Stomach smooth muscle (tissue), 2 donors: ENCODE measurements at regions not wholly inside any gene's neighbourhood (a gene's known extent, or its start where the extent isn't known, plus 50 kb on each side); places are given as distances from the start of the nearest gene placed in this dataset.

Experiments used
- H3K27ac ChIP-seq: one replicate; pipeline ENCODE4 v1.7.0; 2013; ENCODE audit warnings: mild to moderate bottlenecking, low read length, inconsistent platforms
- H3K27me3 ChIP-seq, 2 donors: one replicate each; pipeline ENCODE4 v1.7.0; 2013; ENCODE audit warnings: low read length in 2 of 2; ENCODE audit not compliant: insufficient read depth in 2 of 2, control insufficient read depth in 1 of 2
- H3K36me3 ChIP-seq, 2 donors: one replicate each; pipeline ENCODE4 v1.7.0; 2013; ENCODE audit warnings: low read length in 2 of 2; ENCODE audit not compliant: control insufficient read depth in 2 of 2, insufficient read depth in 2 of 2
- H3K4me1 ChIP-seq: one replicate; pipeline ENCODE4 v1.7.0; 2013; ENCODE audit warnings: low read length; ENCODE audit not compliant: control insufficient read depth, insufficient read depth
- H3K4me3 ChIP-seq, 2 donors: one replicate each; pipeline ENCODE4 v1.7.0; 2013; ENCODE audit warnings: low read length in 2 of 2
- H3K9ac ChIP-seq, 2 donors: one replicate each; pipeline ENCODE4 v1.7.0; 2013; ENCODE audit warnings: low read length in 2 of 2, mild to moderate bottlenecking in 1 of 2
- H3K9me3 ChIP-seq, 2 donors: one replicate each; pipeline ENCODE4 v1.7.0; 2013; ENCODE audit warnings: low read length in 2 of 2; ENCODE audit not compliant: control insufficient read depth in 2 of 2
- donor health status: healthy.
- donor health status: Pancreatic carcinoma.

DNA sequence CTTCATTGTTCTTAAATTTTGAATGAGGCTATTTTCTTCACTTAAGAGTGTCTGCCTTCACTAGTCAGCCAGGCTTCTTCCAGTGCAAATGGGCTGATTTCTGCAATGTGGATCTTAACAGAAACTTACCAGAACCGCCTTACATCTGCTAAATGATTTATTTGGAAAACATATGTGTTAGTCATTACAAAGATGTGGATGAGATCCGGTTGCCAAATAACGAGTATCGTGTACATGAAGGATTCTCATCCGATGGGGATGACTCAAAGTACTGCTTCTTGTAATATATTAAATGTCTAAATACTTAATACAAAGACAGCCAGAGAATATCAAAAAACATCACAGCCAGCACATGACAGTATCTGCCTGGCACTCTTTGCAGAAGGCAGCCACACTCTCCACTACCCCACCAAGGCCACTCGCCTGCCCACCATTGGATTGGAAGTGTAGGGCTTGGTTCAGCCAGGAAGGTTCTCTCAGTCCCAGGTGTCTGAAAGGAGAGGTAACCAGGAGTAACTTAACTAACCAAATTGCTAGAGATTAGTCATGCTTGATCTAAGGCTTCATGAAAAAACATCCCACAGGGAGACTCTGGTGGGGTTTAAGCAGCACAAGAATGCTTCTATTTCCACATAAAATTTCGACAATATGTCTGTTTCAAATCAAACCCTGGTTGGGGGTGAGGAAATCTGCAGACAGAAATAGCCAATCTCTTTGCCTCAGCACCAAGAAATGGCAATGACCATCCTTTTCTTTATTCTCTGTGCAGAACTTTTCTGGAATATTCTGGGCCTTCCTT is 174.8 kb downstream of the GADD45G start:
- H3K9me3 ChIP-seq = no peaks in the 10 kb centered on the region
- H3K4me1 ChIP-seq = peaks cover 10% of the 10 kb centered on the region
- no peak overlapping the region for H3K9ac ChIP-seq
- H3K27me3 ChIP-seq = no peaks in the 10 kb centered on the region
- H3K4me3 ChIP-seq = no peak overlapping the region
- no peaks in the 10 kb centered on the region for H3K36me3 ChIP-seq
- H3K27ac ChIP-seq = no peak overlapping the region

DNA sequence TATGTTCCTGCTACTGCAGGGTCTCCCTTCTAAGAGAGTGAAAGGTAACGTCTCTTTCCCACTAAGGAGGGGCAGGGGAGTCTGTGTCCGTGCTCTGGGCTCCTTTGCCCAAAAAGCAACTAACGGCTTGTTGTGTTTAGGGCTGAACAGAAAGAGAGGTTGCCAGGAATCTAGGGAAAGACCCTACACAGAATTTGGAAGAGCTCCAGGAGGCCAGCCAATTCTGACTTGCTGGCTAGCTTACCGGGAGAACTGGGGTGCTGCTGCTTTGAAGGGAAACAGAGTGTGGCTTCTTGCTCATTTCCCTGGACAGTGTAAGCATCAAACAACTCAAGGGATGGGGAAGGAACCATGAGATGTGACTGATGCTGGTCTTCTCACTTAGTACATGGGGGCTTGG is 176.1 kb downstream of the GADD45G start:
- peaks cover 10% of the 10 kb centered on the region for H3K4me1 ChIP-seq
- no peak overlapping the region for H3K9ac ChIP-seq
- no peaks in the 10 kb centered on the region for H3K27me3 ChIP-seq
- H3K9me3 ChIP-seq = no peaks in the 10 kb centered on the region
- no peak overlapping the region for H3K4me3 ChIP-seq
- H3K27ac ChIP-seq = no peak overlapping the region
- H3K36me3 ChIP-seq = no peaks in the 10 kb centered on the region

DNA sequence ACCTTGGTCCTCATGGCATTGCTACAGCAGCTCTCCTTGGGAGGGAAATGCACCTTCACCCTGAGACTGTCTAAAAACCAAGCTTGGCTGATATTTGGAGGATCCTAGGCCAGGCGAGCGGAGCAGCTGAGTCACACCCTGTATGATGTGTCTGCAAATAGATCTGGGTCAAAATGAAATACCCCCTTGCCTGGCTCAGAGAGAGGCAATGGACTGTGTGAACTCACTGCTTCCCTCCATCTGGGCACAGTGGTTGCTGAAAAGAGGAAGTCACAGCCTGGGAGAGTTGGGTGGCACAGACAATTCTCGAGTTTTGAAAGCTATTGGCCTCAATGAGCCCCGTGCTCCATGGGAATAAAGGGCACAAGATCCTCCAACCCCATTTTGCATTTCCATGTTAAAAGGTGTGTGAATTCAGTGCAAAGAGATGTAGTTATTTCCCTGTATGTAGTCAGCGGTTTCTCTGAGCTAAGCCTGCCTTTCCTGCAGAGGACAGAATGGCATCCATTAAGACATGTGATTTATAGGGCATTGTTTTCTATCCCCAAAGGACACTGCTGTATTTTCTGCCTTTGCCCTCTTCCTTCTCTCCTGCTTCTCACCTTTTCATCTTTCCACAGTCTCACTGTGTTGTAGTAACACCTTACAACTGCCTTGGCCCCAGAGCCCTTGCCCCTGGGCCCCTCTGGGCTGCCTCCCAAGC is 177.2 kb downstream of the GADD45G start:
- H3K27ac ChIP-seq = no peak overlapping the region
- H3K4me1 ChIP-seq = peaks cover 11% of the 10 kb centered on the region
- H3K9me3 ChIP-seq = no peaks in the 10 kb centered on the region

DNA sequence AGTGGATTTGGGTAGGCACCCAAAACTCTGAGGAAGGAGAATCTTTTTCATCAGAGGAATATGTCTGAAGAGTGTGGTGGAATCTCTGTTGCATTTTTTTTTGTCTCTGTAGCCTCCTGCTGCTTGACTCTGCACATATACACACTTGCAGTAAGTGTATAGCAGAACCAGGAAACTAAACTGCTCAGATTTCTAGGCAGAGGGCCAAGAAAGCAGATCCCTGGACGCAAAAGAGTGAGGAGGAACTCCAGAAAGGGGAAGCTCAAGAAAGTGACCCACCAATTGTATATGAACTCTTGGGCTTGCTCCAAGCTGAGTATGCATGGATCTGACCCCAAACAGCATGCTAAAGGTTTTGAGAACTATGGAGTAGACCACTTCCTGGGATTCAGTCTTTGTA is 181.8 kb downstream of the GADD45G start:
- H3K9me3 ChIP-seq = no peaks in the 10 kb centered on the region
- no peaks in the 10 kb centered on the region for H3K36me3 ChIP-seq
- peaks cover 3% of the 10 kb centered on the region for H3K4me1 ChIP-seq
- no peak overlapping the region for H3K4me3 ChIP-seq
- no peak overlapping the region for H3K9ac ChIP-seq
- no peaks in the 10 kb centered on the region for H3K27me3 ChIP-seq
- H3K27ac ChIP-seq = no peak overlapping the region

More for the DNA sequence above, 177.2 kb downstream of the GADD45G start:
- Histone ChIP-seq H3K36me3 (no peaks in the 10 kb centered on the region), H3K9ac (no peak overlapping the region), H3K27me3 (no peaks in the 10 kb centered on the region), H3K4me3 (no peak overlapping the region)

DNA sequence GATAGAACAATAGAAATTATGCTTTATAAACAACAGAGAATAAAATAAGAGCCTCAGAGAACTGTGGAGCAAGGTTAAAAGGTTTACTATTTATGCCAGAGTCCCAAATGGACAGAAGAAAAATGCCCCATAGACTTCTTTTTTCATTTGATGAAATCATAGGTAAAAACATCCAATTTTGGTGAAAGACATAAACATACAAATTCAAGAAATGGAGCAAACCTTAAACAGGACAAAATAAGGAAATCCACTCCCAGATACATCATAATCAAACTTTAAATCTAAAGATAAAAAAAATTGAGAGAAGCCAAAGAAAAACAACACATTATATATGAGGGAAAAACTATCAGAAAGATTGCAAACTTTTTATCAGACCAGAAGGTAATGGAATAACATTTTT is 182.8 kb downstream of the GADD45G start:
- Histone ChIP-seq H3K4me3 (no peak overlapping the region), H3K27ac (no peak overlapping the region), H3K36me3 (no peaks in the 10 kb centered on the region), H3K9me3 (no peaks in the 10 kb centered on the region), H3K27me3 (no peaks in the 10 kb centered on the region), H3K9ac (no peak overlapping the region), H3K4me1 (peaks cover 3% of the 10 kb centered on the region)

DNA sequence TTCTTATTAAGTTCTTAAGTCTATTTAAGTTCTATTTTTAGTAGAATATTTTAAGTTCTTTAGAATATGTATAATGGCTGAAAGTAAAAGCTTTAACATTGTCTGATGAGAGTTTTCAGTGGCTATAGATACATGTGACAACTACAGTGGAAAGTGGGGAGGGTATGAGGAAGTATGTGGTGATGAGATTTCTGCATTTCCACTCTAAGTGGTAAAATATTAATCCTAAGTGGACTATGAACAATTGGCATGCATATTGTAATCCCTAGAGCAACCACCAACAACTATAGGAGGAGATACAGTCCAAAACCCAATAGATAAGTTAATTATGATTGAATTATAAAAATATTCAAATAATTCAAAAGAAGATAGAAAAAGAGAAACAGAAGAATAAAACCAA is 183.6 kb downstream of the GADD45G start:
- no peak overlapping the region for H3K9ac ChIP-seq
- H3K27me3 ChIP-seq = no peaks in the 10 kb centered on the region
- no peaks in the 10 kb centered on the region for H3K36me3 ChIP-seq
- no peaks in the 10 kb centered on the region for H3K9me3 ChIP-seq
- H3K4me3 ChIP-seq = no peak overlapping the region
- peaks cover 3% of the 10 kb centered on the region for H3K4me1 ChIP-seq
- H3K27ac ChIP-seq = no peak overlapping the region

DNA sequence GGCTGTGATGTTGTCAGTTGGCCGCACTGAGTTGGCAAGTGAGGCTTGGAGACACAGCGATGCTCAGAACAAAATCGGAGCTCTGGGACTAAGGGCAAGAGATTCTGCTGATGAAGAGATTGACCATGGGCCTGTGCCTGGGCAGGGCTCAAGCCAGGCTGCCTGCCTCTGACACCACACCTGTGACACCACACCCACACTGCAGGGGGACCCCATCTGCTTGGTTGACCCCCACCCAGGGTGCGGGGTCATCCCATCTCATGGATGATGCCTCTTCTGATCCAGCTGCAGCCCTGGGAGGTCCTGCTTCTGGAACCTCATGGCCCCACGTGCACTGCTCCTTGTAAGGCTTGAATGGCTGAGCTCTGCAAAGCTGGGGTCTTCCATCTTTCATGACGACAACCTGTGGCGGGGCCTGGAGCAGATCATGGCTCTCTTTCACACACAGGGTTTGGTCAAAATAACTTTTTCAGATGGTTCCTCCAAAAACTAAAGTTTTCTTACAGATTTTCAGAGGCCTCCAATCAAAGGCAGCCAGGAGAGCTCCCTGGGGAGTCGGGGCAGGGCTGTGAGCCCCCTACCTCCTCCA is 185.2 kb downstream of the GADD45G start:
- H3K4me3 ChIP-seq = no peak overlapping the region
- peaks cover 3% of the 10 kb centered on the region for H3K4me1 ChIP-seq
- H3K9ac ChIP-seq = no peak overlapping the region
- no peaks in the 10 kb centered on the region for H3K36me3 ChIP-seq
- no peaks in the 10 kb centered on the region for H3K9me3 ChIP-seq
- no peak overlapping the region for H3K27ac ChIP-seq
- H3K27me3 ChIP-seq = no peaks in the 10 kb centered on the region

DNA sequence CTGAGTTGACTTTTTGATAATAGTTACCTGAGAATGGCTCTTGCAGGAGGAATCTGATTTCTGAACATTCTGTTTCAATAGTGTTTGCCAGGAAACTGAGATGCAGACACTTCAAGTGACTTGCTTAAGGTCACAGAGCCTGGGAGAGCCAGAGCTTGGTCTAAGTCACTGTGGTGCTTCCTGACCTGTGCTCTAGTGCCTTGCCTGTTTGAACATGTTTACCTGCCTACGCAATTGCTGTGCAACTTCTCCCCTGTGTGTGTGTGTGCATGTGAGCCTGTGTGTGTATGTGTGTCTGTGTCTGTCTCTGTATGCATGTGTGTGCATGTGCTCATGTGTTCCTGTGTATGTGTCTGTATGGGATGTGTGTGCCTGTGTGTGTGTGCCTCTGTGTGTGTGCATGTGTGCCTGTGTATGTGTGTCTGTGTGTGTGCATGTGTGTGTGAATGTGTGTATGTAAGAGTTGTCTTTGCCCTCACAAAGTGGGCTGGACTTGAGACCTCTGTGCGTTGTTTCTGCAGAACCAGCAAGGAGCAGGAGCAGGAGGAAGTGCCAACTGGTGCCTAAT is 185.8 kb downstream of the GADD45G start:
- Histone ChIP-seq H3K4me1 (peaks cover 3% of the 10 kb centered on the region), H3K9ac (no peak overlapping the region), H3K27me3 (no peaks in the 10 kb centered on the region), H3K9me3 (no peaks in the 10 kb centered on the region), H3K27ac (no peak overlapping the region), H3K4me3 (no peak overlapping the region), H3K36me3 (no peaks in the 10 kb centered on the region)

DNA sequence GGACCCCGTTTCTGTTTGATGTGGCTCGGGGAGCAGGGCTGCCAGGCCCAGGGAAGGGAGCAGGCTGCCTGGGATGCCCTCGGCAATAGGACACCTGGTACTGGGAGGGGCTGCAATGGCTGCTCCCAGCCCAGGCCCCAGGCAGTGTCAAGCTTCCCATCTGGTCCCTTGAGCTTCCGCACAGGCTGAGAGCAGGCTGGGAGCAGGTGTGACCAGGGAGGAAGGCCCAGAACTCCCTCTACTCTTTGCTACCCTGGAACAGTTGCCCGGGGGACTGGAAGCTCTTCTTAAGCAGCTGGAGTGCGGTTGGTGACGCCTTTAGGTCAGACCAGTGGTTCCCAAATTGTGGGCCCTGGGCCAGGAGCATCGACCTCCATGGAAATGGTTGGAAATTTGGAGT is 186.9 kb downstream of the GADD45G start:
- Histone ChIP-seq H3K4me1 (no peaks in the 10 kb centered on the region), H3K9me3 (no peaks in the 10 kb centered on the region), H3K27me3 (no peaks in the 10 kb centered on the region), H3K9ac (no peak overlapping the region), H3K27ac (no peak overlapping the region), H3K4me3 (no peak overlapping the region), H3K36me3 (no peaks in the 10 kb centered on the region)

DNA sequence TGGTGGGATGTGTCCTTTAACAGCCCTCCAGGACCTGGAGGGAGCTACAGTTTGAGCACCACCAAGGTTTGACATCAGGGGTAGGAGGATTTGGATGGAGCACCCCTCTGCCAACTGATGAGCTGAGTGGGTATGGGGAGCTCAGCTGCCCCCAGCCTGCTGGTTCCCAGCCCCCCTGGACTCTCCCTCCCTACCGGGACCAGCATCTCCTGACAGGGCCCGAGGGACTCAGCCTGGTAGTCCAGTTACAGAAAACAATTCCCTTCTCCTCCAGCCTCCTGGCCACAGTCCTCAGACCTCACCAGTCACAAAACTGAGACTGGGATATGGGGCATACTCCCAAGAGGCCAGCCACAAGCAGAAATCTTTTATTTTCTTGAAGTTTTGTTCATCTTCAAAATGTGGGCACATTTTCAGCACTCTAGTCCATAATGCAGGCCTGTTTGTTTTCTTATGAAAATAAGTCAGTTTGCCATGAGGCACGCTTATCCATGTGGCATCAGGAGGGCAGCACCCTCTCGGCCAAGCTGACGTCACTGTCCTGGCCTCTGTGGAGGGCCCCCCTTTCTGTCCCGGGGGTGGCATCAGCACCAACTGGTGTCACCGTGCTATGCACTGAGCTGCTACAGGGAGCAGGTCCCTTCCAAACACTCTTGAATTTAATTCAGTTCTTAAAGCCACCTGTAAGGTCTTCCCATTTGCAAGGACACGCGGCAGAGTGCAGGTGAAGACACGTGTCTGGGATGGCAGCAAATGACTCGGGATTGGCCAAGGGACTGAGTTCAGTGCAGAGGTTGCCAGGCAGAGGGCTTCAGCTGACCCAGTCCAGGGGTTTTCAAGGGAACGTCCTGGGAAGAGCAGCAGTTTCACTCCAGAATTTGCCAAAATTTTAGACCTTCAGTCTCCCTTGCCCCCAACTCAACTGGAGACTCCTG is 187.6 kb downstream of the GADD45G start:
- Histone ChIP-seq H3K4me3 (no peak overlapping the region), H3K4me1 (no peaks in the 10 kb centered on the region), H3K9me3 (no peaks in the 10 kb centered on the region), H3K36me3 (no peaks in the 10 kb centered on the region), H3K9ac (no peak overlapping the region), H3K27ac (no peak overlapping the region), H3K27me3 (no peaks in the 10 kb centered on the region)
